GM12878 (cell line): ENCODE measurements at regions not wholly inside any gene's neighbourhood (a gene's known extent, or its start where the extent isn't known, plus 50 kb on each side); places are given as distances from the start of the nearest gene placed in this dataset.

ENCODE experiments used
- CBX5 ChIP-seq: sonication (generic); IDR thresholded peaks from 2 replicates; pipeline ENCODE4 v1.6.1; 2016; ENCODE audit warnings: low read depth, moderate library complexity, mild to moderate bottlenecking, inconsistent platforms
- KAT2A ChIP-seq: conservative IDR thresholded peaks from 2 replicates; pipeline ENCODE4 v1.6.1; 2011; ENCODE audit warnings: low read depth, low read length; ENCODE audit not compliant: control insufficient read depth
- MEF2B ChIP-seq: fragments of 450-650 bp; IDR thresholded peaks from 2 replicates; pipeline ENCODE4 v1.6.1; 2018; ENCODE audit warnings: mild to moderate bottlenecking, moderate library complexity; ENCODE audit not compliant: partially characterized antibody, poor library complexity, severe bottlenecking
- NRF1 ChIP-seq: conservative IDR thresholded peaks from 2 replicates; pipeline ENCODE4 v1.6.1; 2011; ENCODE audit warnings: mild to moderate bottlenecking, low read depth, low read length, improper control_type of control experiment
- RCOR1 ChIP-seq: conservative IDR thresholded peaks from 2 replicates; pipeline ENCODE4 v1.6.1; 2012; ENCODE audit warnings: low read depth, low read length, improper control_type of control experiment
- RFX5 ChIP-seq: IDR thresholded peaks from 2 replicates; pipeline ENCODE4 v1.6.1; 2011; ENCODE audit warnings: low read depth, low read length, improper control_type of control experiment
- SREBF1 ChIP-seq: IDR thresholded peaks from 2 replicates; pipeline ENCODE4 v1.6.1; 2012; ENCODE audit warnings: mild to moderate bottlenecking, low read length
- SREBF2 ChIP-seq: IDR thresholded peaks from 2 replicates; pipeline ENCODE4 v1.6.1; 2012; ENCODE audit warnings: mild to moderate bottlenecking, low read length
- SUZ12 ChIP-seq: fragments of 200-600 bp; sonication (generic); IDR thresholded peaks from one replicate; pipeline ENCODE4 v1.6.1; 2018; ENCODE audit warnings: antibody characterized with exemption, mild to moderate bottlenecking; ENCODE audit not compliant: unreplicated experiment
- TCF12 ChIP-seq: IDR thresholded peaks from 2 replicates; pipeline ENCODE4 v1.6.1; 2011; ENCODE audit warnings: low read depth, mild to moderate bottlenecking, low read length
- TCF7 ChIP-seq: IDR thresholded peaks from 2 replicates; pipeline ENCODE4 v1.6.1; 2014; ENCODE audit warnings: antibody characterized with exemption, borderline replicate concordance
- YBX1 ChIP-seq: fragments of 450-650 bp; IDR thresholded peaks from 2 replicates; pipeline ENCODE4 v1.6.1; 2016; ENCODE audit warnings: antibody characterized with exemption
- ZNF217 ChIP-seq: fragments of 450-650 bp; IDR thresholded peaks from 2 replicates; pipeline ENCODE4 v1.6.1; 2017; ENCODE audit warnings: antibody characterized with exemption, mild to moderate bottlenecking
- ZNF24 ChIP-seq: fragments of 450-650 bp; IDR thresholded peaks from 2 replicates; pipeline ENCODE4 v1.6.1; 2017; ENCODE audit warnings: antibody characterized with exemption, mild to moderate bottlenecking
- ZSCAN29 ChIP-seq: fragments of 450-650 bp; IDR thresholded peaks from 2 replicates; pipeline ENCODE4 v1.6.1; 2017; ENCODE audit warnings: mild to moderate bottlenecking, moderate library complexity
- TF ChIP-seq, protein P1 (sequence below): fragments of 450-650 bp; IDR thresholded peaks from 2 replicates; pipeline ENCODE4 v1.6.1; 2016; ENCODE audit warnings: mild to moderate bottlenecking
- TF ChIP-seq, protein P2 (sequence below): IDR thresholded peaks from 2 replicates; pipeline ENCODE4 v1.6.1; 2012; ENCODE audit warnings: low read depth, low read length, improper control_type of control experiment
- TF ChIP-seq, protein P3 (sequence below): fragments of 450-650 bp; IDR thresholded peaks from 2 replicates; pipeline ENCODE4 v1.6.1; 2017; ENCODE audit warnings: borderline replicate concordance
- TF ChIP-seq, protein P4 (sequence below): fragments of 450-650 bp; formaldehyde crosslinking; IDR thresholded peaks from 2 replicates; pipeline ENCODE4 v1.5.0; 2022; ENCODE audit warnings: mild to moderate bottlenecking, missing genetic modification characterization
- TF ChIP-seq, protein P5 (sequence below): fragments of 450-650 bp; IDR thresholded peaks from 2 replicates; pipeline ENCODE4 v1.6.1; 2017; ENCODE audit warnings: antibody characterized with exemption, mild to moderate bottlenecking, moderate library complexity
- TF ChIP-seq, protein P6 (sequence below), 3 experiments: IDR thresholded peaks in 2 of 3; conservative IDR thresholded peaks in 1 of 3; 2 replicates each; pipeline ENCODE4 v1.5.1; 2011; ENCODE audit warnings: low read depth in 3 of 3, low read length in 3 of 3, mild to moderate bottlenecking in 3 of 3, control low read depth in 2 of 3, moderate library complexity in 2 of 3, inconsistent platforms in 1 of 3, mixed read lengths in 1 of 3; ENCODE audit not compliant: control insufficient read depth in 2 of 3, insufficient read depth in 1 of 3; ENCODE audit errors: extremely low read depth in 1 of 3

DNA sequence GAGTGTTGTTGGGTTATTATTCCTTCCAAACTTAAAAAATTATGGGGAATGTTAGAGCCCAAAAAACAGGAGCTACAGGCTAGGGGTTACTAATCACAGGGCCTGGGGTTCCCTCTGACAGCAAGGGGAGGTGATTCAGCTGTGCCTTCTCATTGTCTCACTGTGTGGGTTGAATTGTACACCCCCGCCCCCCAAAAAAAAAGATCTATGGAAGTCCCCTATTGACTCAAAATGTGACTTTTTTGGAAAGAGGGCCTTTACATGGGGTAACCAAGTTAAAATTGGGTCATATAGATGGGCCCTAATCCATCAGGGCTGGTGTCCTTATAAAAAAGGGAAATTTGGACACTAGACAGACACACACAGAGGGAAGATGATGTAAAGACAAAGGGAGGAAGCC is 190.2 kb downstream of the SOX9 start (continued):
- TF ChIP-seq, protein P1, sequence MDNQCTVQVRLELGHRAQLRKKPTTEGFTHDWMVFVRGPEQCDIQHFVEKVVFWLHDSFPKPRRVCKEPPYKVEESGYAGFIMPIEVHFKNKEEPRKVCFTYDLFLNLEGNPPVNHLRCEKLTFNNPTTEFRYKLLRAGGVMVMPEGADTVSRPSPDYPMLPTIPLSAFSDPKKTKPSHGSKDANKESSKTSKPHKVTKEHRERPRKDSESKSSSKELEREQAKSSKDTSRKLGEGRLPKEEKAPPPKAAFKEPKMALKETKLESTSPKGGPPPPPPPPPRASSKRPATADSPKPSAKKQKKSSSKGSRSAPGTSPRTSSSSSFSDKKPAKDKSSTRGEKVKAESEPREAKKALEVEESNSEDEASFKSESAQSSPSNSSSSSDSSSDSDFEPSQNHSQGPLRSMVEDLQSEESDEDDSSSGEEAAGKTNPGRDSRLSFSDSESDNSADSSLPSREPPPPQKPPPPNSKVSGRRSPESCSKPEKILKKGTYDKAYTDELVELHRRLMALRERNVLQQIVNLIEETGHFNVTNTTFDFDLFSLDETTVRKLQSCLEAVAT: no peak
- TF ChIP-seq RCOR1 (no peak), ZNF217 (no peak), TCF7 (peak; percentile 42; the same call in 1 of the 2 replicates), NRF1 (no peak), CBX5 (0 out of 2 replicates have a peak, but pooled peaks have one; percentile 25), SUZ12 (no peak), MEF2B (peak; percentile 16), KAT2A (no peak), RFX5 (no peak), ZSCAN29 (no peak), YBX1 (no peak), ZNF24 (no peak), SREBF2 (no peak), TCF12 (peak; percentile 89), SREBF1 (no peak)
- TF ChIP-seq, protein P2, sequence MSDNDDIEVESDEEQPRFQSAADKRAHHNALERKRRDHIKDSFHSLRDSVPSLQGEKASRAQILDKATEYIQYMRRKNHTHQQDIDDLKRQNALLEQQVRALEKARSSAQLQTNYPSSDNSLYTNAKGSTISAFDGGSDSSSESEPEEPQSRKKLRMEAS: no peak
- TF ChIP-seq, protein P3, sequence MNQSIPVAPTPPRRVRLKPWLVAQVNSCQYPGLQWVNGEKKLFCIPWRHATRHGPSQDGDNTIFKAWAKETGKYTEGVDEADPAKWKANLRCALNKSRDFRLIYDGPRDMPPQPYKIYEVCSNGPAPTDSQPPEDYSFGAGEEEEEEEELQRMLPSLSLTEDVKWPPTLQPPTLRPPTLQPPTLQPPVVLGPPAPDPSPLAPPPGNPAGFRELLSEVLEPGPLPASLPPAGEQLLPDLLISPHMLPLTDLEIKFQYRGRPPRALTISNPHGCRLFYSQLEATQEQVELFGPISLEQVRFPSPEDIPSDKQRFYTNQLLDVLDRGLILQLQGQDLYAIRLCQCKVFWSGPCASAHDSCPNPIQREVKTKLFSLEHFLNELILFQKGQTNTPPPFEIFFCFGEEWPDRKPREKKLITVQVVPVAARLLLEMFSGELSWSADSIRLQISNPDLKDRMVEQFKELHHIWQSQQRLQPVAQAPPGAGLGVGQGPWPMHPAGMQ: no peak
- TF ChIP-seq, protein P4, sequence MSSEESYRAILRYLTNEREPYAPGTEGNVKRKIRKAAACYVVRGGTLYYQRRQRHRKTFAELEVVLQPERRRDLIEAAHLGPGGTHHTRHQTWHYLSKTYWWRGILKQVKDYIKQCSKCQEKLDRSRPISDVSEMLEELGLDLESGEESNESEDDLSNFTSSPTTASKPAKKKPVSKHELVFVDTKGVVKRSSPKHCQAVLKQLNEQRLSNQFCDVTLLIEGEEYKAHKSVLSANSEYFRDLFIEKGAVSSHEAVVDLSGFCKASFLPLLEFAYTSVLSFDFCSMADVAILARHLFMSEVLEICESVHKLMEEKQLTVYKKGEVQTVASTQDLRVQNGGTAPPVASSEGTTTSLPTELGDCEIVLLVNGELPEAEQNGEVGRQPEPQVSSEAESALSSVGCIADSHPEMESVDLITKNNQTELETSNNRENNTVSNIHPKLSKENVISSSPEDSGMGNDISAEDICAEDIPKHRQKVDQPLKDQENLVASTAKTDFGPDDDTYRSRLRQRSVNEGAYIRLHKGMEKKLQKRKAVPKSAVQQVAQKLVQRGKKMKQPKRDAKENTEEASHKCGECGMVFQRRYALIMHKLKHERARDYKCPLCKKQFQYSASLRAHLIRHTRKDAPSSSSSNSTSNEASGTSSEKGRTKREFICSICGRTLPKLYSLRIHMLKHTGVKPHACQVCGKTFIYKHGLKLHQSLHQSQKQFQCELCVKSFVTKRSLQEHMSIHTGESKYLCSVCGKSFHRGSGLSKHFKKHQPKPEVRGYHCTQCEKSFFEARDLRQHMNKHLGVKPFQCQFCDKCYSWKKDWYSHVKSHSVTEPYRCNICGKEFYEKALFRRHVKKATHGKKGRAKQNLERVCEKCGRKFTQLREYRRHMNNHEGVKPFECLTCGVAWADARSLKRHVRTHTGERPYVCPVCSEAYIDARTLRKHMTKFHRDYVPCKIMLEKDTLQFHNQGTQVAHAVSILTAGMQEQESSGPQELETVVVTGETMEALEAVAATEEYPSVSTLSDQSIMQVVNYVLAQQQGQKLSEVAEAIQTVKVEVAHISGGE (CRISPR knock-in tag): no peak
- TF ChIP-seq, protein P5, sequence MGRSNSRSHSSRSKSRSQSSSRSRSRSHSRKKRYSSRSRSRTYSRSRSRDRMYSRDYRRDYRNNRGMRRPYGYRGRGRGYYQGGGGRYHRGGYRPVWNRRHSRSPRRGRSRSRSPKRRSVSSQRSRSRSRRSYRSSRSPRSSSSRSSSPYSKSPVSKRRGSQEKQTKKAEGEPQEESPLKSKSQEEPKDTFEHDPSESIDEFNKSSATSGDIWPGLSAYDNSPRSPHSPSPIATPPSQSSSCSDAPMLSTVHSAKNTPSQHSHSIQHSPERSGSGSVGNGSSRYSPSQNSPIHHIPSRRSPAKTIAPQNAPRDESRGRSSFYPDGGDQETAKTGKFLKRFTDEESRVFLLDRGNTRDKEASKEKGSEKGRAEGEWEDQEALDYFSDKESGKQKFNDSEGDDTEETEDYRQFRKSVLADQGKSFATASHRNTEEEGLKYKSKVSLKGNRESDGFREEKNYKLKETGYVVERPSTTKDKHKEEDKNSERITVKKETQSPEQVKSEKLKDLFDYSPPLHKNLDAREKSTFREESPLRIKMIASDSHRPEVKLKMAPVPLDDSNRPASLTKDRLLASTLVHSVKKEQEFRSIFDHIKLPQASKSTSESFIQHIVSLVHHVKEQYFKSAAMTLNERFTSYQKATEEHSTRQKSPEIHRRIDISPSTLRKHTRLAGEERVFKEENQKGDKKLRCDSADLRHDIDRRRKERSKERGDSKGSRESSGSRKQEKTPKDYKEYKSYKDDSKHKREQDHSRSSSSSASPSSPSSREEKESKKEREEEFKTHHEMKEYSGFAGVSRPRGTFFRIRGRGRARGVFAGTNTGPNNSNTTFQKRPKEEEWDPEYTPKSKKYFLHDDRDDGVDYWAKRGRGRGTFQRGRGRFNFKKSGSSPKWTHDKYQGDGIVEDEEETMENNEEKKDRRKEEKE: no peak
- TF ChIP-seq, protein P6, sequence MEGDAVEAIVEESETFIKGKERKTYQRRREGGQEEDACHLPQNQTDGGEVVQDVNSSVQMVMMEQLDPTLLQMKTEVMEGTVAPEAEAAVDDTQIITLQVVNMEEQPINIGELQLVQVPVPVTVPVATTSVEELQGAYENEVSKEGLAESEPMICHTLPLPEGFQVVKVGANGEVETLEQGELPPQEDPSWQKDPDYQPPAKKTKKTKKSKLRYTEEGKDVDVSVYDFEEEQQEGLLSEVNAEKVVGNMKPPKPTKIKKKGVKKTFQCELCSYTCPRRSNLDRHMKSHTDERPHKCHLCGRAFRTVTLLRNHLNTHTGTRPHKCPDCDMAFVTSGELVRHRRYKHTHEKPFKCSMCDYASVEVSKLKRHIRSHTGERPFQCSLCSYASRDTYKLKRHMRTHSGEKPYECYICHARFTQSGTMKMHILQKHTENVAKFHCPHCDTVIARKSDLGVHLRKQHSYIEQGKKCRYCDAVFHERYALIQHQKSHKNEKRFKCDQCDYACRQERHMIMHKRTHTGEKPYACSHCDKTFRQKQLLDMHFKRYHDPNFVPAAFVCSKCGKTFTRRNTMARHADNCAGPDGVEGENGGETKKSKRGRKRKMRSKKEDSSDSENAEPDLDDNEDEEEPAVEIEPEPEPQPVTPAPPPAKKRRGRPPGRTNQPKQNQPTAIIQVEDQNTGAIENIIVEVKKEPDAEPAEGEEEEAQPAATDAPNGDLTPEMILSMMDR (IDR thresholded peaks at IDR 0.05 in 2 of 3, conservative IDR thresholded peaks at IDR 0.05 in 1 of 3; ENCODE audit: control insufficient read depth in 2 of 3, extremely low read depth in 1 of 3, insufficient read depth in 1 of 3, low read depth in 3 of 3, low read length in 3 of 3): no peak
